ENCODE measurements at regions not wholly inside any gene's neighbourhood (a gene's known extent, or its start where the extent isn't known, plus 50 kb on each side); places are given as distances from the start of the nearest gene placed in this dataset.

DNA sequence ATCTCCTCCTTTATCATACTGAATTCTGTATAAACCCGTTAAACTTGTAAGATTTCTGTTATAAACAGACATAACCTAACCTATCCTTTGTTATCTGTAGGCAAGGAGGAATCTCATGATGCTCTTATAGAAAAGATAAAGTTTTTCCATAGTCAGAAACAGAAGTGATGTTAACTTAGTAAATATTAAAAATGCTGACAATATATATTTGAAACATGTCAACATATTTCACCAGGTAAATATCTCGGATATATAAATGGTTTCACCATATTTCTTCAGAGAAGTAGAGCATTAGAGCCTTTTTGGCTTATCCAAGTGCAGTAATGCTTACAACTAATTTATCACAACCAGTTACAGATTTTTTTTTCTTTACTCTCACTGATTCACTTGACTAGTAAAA lies 625.9 kb downstream of the PDHA2 start:
- TF ChIP-seq, protein P1, sequence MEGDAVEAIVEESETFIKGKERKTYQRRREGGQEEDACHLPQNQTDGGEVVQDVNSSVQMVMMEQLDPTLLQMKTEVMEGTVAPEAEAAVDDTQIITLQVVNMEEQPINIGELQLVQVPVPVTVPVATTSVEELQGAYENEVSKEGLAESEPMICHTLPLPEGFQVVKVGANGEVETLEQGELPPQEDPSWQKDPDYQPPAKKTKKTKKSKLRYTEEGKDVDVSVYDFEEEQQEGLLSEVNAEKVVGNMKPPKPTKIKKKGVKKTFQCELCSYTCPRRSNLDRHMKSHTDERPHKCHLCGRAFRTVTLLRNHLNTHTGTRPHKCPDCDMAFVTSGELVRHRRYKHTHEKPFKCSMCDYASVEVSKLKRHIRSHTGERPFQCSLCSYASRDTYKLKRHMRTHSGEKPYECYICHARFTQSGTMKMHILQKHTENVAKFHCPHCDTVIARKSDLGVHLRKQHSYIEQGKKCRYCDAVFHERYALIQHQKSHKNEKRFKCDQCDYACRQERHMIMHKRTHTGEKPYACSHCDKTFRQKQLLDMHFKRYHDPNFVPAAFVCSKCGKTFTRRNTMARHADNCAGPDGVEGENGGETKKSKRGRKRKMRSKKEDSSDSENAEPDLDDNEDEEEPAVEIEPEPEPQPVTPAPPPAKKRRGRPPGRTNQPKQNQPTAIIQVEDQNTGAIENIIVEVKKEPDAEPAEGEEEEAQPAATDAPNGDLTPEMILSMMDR (IDR thresholded peaks at IDR 0.05; ENCODE audit: low read depth, low read length, missing input control), result no peak
- TF ChIP-seq, protein P2, sequence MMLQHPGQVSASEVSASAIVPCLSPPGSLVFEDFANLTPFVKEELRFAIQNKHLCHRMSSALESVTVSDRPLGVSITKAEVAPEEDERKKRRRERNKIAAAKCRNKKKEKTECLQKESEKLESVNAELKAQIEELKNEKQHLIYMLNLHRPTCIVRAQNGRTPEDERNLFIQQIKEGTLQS (IDR thresholded peaks at IDR 0.05), result no peak
- TF ChIP-seq REST (IDR thresholded peaks at IDR 0.05) (no peak), YY1 (IDR thresholded peaks at IDR 0.05) (no peak), ZBTB33 (IDR thresholded peaks at IDR 0.05) (no peak), TAF1 (conservative IDR thresholded peaks at IDR 0.05) (no peak)

All from liver (tissue), 3 donors.